Activated naive CD4-positive, alpha-beta T cell treated with anti-CD3 and anti-CD28 coated beads, Interleukin-2, amount 50 U/mL, for 24 hours (primary cell): ENCODE measurements at regions not wholly inside any gene's neighbourhood (a gene's known extent, or its start where the extent isn't known, plus 50 kb on each side); places are given as distances from the start of the nearest gene placed in this dataset.
"Not testable (repeated sequence)": the region's sequence is repeated elsewhere in the genome, so short reads cannot be mapped to it uniquely, and the experiment has no call there.

ENCODE experiments used
- H3K27ac Mint-ChIP-seq: one replicate; pipeline ENCODE4 v1.8.0; 2021; ENCODE audit warnings: mild to moderate bottlenecking, mixed read lengths
- H3K27me3 Mint-ChIP-seq: one replicate; pipeline ENCODE4 v1.8.0; 2021; ENCODE audit warnings: mixed read lengths
- H3K36me3 Mint-ChIP-seq: one replicate; pipeline ENCODE4 v1.8.0; 2021; ENCODE audit warnings: mixed read lengths
- H3K4me1 Mint-ChIP-seq: one replicate; pipeline ENCODE4 v1.8.0; 2021; ENCODE audit warnings: mixed read lengths
- H3K4me3 Mint-ChIP-seq: one replicate; pipeline ENCODE4 v1.8.0; 2021; ENCODE audit warnings: mild to moderate bottlenecking, mixed read lengths
- H3K9me3 Mint-ChIP-seq: one replicate; pipeline ENCODE4 v1.8.0; 2021; ENCODE audit warnings: mixed read lengths

DNA sequence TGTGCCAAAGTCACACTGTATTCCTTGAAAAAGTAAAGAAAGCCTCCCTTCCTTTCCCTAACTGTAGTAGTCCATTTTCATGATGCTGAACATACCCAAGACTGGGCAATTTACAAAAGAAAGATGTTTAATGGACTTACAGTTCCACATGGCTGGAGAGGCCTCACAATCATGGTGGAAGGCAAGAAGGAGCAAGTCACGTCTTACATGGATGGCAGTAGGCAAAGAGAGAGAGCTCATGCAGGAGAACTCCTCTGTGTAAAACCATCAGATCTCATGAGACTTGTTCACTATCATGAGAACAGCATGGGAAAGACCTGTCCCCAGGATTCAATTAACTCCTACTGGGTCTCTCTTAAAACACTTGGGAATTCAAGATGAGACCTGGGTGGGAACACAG, 222.5 kb upstream of the NT5E start:
- H3K9me3 Mint-ChIP-seq = peaks cover 27% of the 10 kb centered on the region
- H3K36me3 Mint-ChIP-seq, H3K27me3 Mint-ChIP-seq, H3K4me1 Mint-ChIP-seq, H3K27ac Mint-ChIP-seq, H3K4me3 Mint-ChIP-seq: not testable (repeated sequence)

DNA sequence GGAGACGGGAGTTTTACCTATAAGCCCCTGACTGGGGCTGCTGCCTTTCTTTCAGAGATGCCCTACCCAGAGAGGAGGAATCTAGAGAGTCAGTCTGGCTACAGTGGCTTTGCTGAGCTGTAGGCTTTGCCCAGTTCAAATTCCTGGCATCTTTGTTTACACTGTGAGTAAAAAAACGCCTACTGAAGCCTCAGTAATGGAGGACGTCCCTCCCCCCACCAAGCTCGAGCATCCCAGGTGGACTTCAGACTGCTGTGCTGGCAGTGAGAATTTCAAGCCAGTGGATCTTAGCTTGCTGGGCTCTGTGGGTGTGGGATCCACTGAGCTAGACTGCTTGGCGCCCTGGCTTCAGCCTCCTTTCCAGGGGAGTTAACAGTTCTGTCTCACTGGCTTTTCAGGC, 237.1 kb upstream of the NT5E start:
- H3K36me3 Mint-ChIP-seq, H3K27me3 Mint-ChIP-seq, H3K4me1 Mint-ChIP-seq, H3K4me3 Mint-ChIP-seq, H3K27ac Mint-ChIP-seq: not testable (repeated sequence)
- peaks cover 28% of the 10 kb centered on the region for H3K9me3 Mint-ChIP-seq

DNA sequence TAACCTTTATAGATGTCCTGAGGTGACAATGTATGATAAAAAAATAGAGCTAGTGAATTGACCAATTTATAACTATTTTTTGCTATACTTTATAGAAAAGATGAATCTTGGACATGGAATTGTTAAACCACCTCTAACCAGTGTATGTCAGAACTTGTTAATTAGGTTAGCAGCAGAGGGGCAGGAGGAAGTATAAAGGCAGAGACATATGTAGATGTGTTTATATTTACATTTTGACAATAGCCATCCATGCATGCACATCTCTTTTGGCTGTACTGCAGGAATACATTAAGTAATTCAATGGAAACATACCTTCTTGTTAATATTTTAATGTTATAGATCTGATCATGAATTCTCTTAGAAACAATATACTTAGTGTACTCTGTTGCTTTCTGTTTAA, 254.6 kb upstream of the NT5E start:
- H3K9me3 Mint-ChIP-seq = no peaks in the 10 kb centered on the region
- no peaks in the 10 kb centered on the region for H3K27me3 Mint-ChIP-seq
- no peaks in the 10 kb centered on the region for H3K36me3 Mint-ChIP-seq
- H3K4me3 Mint-ChIP-seq = no peak overlapping the region
- no peaks in the 10 kb centered on the region for H3K4me1 Mint-ChIP-seq
- H3K27ac Mint-ChIP-seq = no peak overlapping the region

GRCh38 chr6:85193339-85193738, 256.5 kb upstream of the NT5E start:
- Mint-ChIP-seq H3K27me3 (no peaks in the 10 kb centered on the region), H3K9me3 (peaks cover 4% of the 10 kb centered on the region), H3K27ac (no peak overlapping the region), H3K36me3 (no peaks in the 10 kb centered on the region), H3K4me1 (no peaks in the 10 kb centered on the region), H3K4me3 (no peak overlapping the region)

GRCh38 chr6:85192596-85192995, 257.3 kb upstream of the NT5E start:
- H3K36me3 Mint-ChIP-seq = no peaks in the 10 kb centered on the region
- H3K4me1 Mint-ChIP-seq = no peaks in the 10 kb centered on the region
- no peak overlapping the region for H3K27ac Mint-ChIP-seq
- no peaks in the 10 kb centered on the region for H3K27me3 Mint-ChIP-seq
- H3K4me3 Mint-ChIP-seq = no peak overlapping the region
- peaks cover 4% of the 10 kb centered on the region for H3K9me3 Mint-ChIP-seq

DNA sequence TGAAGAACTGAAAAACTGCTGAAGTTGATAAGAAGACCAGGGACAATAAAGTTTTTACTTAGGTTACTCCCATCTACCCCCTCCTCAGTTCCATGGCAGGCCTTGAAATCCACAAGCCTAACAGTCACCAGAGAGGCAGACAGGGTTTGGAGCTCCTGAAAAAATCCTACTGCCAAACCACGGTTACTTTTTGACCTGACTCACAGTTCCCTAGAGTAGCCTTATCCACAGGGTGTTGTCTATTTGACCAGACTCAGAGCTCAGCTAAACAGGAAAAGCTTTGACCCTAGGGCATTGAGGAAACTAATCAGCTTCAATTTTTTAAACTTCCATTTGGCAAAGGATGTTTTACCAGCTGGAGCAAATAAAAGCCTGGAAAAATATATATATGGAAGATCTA, 257.7 kb upstream of the NT5E start:
- H3K9me3 Mint-ChIP-seq = peaks cover 4% of the 10 kb centered on the region
- H3K4me3 Mint-ChIP-seq = no peak overlapping the region
- H3K36me3 Mint-ChIP-seq = no peaks in the 10 kb centered on the region
- H3K27me3 Mint-ChIP-seq = no peaks in the 10 kb centered on the region
- H3K27ac Mint-ChIP-seq = no peak overlapping the region
- no peaks in the 10 kb centered on the region for H3K4me1 Mint-ChIP-seq

GRCh38 chr6:85191656-85192055, 258.2 kb upstream of the NT5E start:
- H3K4me3 Mint-ChIP-seq = no peak overlapping the region
- H3K4me1 Mint-ChIP-seq = no peaks in the 10 kb centered on the region
- peaks cover 4% of the 10 kb centered on the region for H3K9me3 Mint-ChIP-seq
- H3K27me3 Mint-ChIP-seq = no peaks in the 10 kb centered on the region
- H3K36me3 Mint-ChIP-seq = no peaks in the 10 kb centered on the region
- no peak overlapping the region for H3K27ac Mint-ChIP-seq

DNA sequence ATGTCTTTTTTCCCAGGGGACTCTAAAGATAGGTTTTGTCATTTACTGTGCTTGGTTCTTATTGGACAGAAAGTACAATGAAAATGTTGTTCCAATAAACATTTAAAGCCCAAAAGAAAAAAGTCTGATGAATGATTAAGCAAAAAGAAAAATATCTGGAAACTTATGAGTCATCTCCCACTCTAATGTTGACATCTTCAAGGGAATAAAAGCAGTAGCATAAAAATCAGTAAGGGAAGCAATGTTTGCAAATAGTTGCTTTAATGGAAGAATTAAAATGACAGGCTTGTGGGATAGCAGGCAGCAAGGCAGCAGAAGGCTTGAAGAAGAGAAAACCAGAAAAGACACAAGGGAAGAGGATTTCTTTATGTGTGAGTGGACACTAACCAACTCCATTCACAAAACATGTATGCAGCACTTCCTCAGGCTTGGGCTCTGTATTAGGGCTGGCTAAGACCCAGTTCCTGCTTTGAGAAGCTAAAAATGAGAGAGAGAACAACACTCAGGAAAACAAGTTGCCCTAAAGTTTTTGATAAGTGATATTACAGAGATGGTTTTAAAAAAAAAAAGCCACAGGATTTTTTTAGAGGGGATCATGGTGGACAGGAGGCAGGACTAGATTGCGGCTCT, 263.2 kb upstream of the NT5E start:
- H3K9me3 Mint-ChIP-seq = peaks cover 4% of the 10 kb centered on the region
- H3K27me3 Mint-ChIP-seq = no peaks in the 10 kb centered on the region
- H3K36me3 Mint-ChIP-seq = no peaks in the 10 kb centered on the region
- no peaks in the 10 kb centered on the region for H3K4me1 Mint-ChIP-seq
- H3K4me3 Mint-ChIP-seq = no peak overlapping the region
- H3K27ac Mint-ChIP-seq = no peak overlapping the region

DNA sequence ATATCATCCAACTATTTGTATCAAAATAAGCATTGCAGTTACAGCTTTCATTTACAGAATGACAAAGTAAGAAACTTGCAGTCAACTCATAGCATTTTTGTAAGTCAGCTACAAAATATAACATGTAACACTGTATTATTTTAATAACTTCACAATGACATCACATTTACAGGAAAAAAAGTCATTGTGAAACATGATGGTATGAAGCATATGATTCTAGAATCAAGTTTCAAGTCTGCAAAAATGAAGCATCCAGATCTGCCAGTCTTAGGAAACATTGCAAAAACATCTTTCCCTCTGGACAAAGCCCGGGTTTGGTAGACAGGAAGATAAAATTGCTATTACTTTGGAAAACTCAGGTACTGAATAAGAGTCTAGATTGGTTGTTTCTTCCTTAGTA, 263.9 kb upstream of the NT5E start:
- H3K4me1 Mint-ChIP-seq = no peaks in the 10 kb centered on the region
- H3K4me3 Mint-ChIP-seq = no peak overlapping the region
- H3K9me3 Mint-ChIP-seq = peaks cover 4% of the 10 kb centered on the region
- no peaks in the 10 kb centered on the region for H3K27me3 Mint-ChIP-seq
- no peak overlapping the region for H3K27ac Mint-ChIP-seq
- no peaks in the 10 kb centered on the region for H3K36me3 Mint-ChIP-seq

- Mint-ChIP-seq H3K9me3 (no peaks in the 10 kb centered on the region), H3K4me1 (no peaks in the 10 kb centered on the region), H3K36me3 (no peaks in the 10 kb centered on the region), H3K4me3 (no peak overlapping the region), H3K27ac (no peak overlapping the region), H3K27me3 (no peaks in the 10 kb centered on the region)
Observed at GRCh38 chr6:85183841-85184240, 266.0 kb upstream of the NT5E start.

- no peak overlapping the region for H3K4me3 Mint-ChIP-seq
- no peaks in the 10 kb centered on the region for H3K36me3 Mint-ChIP-seq
- no peak overlapping the region for H3K27ac Mint-ChIP-seq
- peaks cover 9% of the 10 kb centered on the region for H3K9me3 Mint-ChIP-seq
- no peaks in the 10 kb centered on the region for H3K4me1 Mint-ChIP-seq
- H3K27me3 Mint-ChIP-seq = no peaks in the 10 kb centered on the region
Observed at GRCh38 chr6:85172705-85173104, 277.2 kb upstream of the NT5E start.

GRCh38 chr6:85172161-85172560, 277.7 kb upstream of the NT5E start:
- Mint-ChIP-seq H3K9me3 (peaks cover 9% of the 10 kb centered on the region), H3K4me3 (no peak overlapping the region), H3K36me3 (no peaks in the 10 kb centered on the region), H3K4me1 (no peaks in the 10 kb centered on the region), H3K27me3 (no peaks in the 10 kb centered on the region), H3K27ac (no peak overlapping the region)

- Mint-ChIP-seq H3K9me3 (peaks cover 4% of the 10 kb centered on the region), H3K27ac (no peak overlapping the region), H3K36me3 (no peaks in the 10 kb centered on the region), H3K4me3 (no peak overlapping the region), H3K4me1 (no peaks in the 10 kb centered on the region), H3K27me3 (peaks cover 2% of the 10 kb centered on the region)
Observed at GRCh38 chr6:85169189-85169588, 280.7 kb upstream of the NT5E start.

- H3K27me3 Mint-ChIP-seq = peaks cover 2% of the 10 kb centered on the region
- no peaks in the 10 kb centered on the region for H3K36me3 Mint-ChIP-seq
- peaks cover 4% of the 10 kb centered on the region for H3K9me3 Mint-ChIP-seq
- H3K4me3 Mint-ChIP-seq = no peak overlapping the region
- no peak overlapping the region for H3K27ac Mint-ChIP-seq
- H3K4me1 Mint-ChIP-seq = no peaks in the 10 kb centered on the region
Observed at GRCh38 chr6:85168146-85168545, 281.7 kb upstream of the NT5E start.

DNA sequence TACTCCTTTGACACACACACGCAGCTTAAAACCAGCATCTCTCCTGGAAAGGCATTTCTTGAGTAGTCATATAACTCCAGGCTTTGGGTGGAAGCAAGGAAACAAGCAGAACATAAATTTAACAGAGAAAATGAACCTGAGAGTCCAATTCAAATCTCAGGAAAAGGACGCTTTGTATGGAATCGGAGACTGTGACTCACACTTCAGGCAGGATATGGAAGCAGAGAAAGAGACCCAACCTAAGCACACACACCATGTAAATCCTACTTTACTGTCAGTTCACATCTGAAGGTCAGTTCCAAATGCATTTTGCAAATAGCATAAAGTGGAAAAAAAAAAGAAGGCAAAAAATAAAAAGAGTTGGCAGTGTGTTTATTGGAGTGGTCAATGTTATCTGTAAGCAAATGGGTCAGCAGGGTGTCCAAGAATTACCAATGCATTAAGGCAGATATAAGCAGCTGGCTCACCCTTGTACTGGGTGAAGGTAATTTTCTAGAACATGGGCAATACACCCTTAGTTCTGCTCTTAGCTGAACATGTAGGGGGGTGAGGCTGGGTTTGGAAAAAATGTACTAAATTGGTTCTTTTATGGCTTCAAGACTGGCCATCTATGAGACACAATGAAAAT, 283.7 kb upstream of the NT5E start:
- Mint-ChIP-seq H3K4me3 (no peak overlapping the region), H3K9me3 (peaks cover 4% of the 10 kb centered on the region), H3K36me3 (no peaks in the 10 kb centered on the region), H3K27me3 (peaks cover 2% of the 10 kb centered on the region), H3K27ac (no peak overlapping the region), H3K4me1 (no peaks in the 10 kb centered on the region)

DNA sequence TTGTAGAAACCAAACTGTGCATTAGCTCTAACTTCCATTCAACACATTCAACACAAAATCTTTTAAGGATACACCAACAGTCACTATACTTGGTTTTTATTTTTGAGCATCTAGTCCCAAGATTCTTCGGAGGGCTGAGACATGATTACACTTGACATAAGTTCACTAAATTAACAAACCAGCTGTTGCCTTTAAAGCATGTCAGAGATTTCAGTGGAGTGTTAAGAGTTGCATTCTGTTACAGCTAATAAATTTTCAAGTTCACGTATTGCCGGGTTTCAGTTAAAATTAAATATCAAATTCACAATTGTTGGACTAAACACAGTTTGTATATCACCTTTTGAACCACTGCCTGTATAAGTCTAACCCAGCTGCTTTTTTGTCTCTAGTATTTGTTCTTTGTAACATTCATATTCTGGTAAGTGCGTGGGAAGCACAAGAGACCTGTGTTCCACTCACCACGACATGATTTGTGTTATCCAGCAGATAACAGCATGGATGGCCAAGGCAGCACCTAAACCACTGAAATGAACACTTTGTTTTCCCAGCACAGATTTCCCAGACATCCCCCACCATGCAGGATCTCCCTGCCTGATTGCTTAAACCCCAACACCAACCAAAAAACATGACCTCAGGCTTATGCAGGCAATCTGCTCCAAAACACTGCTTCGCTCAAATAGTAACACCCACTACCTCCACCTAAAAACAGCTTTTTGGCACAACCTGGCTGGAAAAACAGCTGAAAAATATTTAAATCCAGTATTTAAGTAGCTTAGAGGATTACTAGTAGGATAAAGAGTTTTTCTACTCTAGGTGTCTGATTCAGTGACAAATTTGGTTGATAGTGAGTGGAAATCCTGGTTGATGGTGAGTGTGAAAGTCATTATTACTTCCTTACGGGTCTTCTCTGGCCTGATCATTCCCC, 286.5 kb upstream of the NT5E start:
- Mint-ChIP-seq H3K4me1 (no peaks in the 10 kb centered on the region), H3K4me3 (no peak overlapping the region), H3K27me3 (peaks cover 2% of the 10 kb centered on the region), H3K36me3 (no peaks in the 10 kb centered on the region), H3K27ac (no peak overlapping the region), H3K9me3 (peaks cover 4% of the 10 kb centered on the region)
